HG02763 (cell line): ENCODE measurements at regions not wholly inside any gene's neighbourhood (a gene's known extent, or its start where the extent isn't known, plus 50 kb on each side); places are given as distances from the start of the nearest gene placed in this dataset.
"Not testable (repeated sequence)": the region's sequence is repeated elsewhere in the genome, so short reads cannot be mapped to it uniquely, and the experiment has no call there.

Experiments
- ATAC-seq: cut with Tn5 transposase; IDR thresholded peaks from one replicate; pipeline ENCODE4 v1.9.1; 2021; ENCODE audit warnings: mild to moderate bottlenecking, moderate library complexity; ENCODE audit not compliant: unreplicated experiment

DNA sequence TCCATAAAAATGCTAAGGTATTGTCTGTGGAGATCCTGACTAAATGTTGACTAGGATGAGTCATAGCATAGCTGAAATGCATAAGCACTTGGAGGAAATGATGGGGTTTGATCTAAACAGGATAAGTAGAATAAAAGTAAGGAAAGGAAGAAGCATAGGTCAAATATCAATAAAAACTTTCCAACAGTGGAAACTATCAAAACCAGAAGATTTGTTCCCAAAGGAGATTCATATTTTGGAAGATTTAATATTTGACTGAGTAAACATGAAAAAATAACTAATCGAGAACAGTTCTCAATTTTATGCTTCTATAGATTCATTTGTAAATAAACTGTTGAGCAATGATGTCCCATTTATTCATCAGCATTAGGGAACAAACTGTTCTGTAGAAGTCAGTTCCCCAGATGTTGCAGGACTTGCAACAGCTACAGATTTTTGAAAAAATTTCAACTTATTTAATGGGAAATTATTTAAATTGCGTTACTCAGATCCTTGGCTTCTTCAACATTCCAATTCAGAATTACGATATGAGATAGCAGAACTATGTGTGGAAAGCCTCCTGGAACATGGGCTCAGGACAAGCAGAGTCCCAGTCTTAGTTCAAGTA is 133.7 kb upstream of the TBX18 start:
- no peak for ATAC-seq

DNA sequence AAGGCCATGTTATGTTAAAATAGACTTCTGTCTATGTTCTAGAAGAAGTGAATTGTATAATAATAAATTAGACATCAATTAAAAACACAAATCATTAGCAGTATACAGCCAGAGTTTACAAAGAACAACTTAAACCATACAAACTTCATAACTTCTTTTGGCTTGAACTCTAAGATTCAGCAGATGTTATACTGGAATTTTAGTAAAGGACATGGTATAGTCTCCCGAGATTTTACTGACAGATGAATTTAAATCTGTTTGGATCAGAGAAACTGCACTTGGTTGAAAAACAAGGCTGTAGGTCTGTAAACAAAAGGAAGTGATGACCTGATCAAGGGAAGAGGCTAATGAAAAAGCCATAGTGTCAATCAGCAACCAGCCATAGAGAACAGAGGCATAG is 132.6 kb upstream of the TBX18 start:
- ATAC-seq = no peak

- no peak for ATAC-seq
These were observed 128.3 kb upstream of the TBX18 start for GRCh38 chr6:84892671-84893070.

DNA sequence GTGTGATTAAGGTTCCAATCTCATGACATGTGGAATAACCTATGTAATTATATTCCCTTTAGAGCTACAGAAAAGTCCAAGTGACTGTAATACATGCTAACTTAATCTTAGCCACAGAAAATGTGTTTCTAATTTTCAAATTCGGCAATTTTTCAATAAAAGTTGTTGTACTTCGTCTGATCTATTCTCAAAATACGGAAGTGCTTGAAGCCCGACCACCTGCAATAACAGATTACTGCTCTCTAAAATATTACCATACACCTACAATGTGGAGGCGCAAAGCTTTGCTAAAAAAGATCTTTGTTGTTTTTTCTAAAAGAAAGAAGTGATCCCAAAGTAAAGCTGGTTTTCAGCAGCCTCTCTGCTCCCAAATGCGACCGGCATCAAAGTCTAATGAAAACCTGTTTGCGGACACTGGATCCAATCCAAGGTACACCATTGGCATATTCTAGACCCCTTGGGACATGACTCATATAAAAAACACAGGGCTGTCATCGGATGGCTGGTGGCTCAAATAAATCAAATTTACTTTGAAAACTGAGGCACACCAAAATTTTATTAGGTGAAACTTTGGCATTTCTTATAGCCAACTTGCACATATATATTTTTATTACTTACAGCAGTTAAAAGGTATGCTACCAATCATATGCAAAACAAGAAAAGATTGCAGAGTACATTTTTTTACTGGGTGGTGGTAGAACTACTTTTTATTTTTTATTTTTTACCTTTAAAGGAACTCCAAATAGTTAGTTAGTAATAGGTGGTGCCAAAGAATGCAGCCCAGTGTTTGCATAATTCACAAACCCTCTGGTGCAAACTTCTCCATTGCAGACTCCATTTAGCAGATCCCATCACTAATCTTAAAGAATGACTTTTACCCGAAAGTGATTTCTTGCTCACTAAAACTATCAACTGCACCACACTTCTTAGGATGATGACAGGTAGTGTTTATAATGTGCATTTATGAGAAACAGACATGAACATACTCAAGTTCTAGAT is 118.7 kb upstream of the TBX18 start:
- no peak for ATAC-seq

DNA sequence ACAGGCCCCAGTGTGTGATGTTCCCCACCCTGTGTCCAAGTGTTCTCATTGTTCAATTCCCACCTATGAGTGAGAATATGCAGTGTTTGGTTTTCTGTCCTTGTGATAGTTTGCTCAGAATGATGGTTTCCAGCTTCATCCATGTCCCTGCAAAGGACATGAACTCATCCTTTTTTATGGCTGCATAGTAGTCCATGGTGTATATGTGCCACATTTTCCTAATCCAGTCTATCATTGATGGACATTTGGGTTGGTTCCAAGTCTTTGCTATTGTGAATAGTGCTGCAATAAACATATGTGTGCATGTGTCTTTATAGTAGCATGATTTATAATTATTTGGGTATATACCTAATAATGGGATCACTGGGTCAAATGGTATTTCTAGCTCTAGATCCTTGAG is 115.0 kb upstream of the TBX18 start:
- ATAC-seq = not testable (repeated sequence)

DNA sequence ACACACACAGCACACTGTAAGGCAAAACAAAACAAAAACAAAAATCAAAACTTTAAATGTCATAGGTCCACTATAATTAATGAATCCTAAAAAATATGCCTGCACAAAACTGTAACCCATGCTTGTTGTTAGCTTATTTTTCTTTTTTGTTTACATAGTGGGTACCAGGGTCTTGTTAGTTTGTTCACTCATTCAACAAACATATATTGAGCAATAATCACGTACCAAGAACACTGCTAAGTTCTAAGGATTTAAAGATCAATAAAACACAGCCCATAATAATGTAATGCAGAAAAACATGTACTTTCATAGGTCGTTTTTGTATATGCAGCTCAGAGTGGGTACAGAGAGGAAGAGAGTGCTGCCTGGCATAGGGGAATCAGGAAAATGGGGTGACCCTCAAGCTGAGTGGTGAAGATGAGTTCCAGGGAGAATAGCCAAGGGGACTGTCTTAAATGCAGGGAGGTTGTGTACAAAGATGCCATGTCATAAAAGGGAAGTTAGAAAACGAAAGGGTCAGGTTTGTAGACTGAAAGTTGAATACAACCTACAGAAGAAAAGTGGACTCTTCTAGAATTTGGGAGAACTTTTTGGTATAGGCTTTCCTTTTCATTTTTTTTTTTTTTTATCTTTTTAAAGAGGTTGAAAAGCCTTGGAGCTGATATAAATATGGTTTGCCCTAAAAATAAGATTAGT is 113.3 kb upstream of the TBX18 start:
- ATAC-seq = no peak

DNA sequence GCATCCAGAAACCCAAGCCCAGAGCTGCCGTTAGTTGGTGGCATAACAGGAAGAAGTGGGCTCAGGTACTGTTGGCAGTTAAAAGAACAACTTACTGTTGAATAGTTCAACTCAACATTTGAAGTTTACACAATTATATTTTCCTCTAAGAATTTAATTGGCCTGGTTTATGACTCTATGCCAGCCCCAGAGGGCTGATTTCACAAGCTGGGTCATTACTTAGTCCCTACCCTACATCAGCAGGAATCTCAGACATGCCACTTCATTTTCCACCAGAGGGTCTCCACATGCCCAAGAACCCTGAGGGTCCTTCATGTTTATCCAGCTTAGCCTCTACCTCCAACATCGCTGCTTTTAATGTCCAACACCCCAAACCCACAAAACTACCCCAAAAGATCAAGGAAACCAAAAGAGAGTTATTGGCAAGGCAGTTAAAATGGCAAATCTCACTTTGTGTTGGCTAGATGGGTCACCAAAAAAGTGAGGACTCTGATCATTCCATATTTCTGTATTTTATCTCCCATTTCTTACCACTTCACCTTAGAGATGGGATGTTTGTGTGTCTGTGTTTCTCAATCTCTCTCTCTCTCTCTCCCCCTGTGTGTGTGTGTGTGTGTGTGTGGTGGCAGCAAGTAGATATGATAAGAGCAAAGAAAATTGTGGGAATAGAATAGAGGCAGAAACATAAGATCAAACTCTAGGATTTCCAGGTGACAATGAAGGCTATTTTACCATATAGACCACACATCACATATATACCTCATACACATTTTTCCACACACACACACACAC is 112.5 kb upstream of the TBX18 start:
- ATAC-seq = no peak

GRCh38 chr6:84872996-84873723 is 108.8 kb upstream of the TBX18 start:
- no peak for ATAC-seq

DNA sequence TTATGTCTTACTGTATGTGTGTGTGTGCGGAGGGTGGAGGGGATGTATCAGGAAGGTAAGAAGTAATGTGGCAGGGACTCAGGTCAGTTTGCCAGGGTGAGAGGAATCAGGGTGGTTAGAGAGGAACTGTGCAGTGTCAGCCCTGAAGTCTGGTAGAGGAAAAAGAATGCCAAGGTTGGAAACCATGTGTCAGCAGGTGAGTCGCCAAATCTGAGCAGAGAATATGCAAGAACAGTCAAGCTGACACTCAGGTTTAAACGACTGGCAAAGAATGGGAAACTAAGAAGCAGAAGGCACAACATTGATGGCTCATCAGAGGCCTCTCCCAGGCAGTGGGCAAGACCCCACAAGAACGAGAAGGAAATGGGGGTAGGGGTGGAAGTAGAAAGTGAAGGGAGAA is 107.5 kb upstream of the TBX18 start:
- ATAC-seq = no peak

GRCh38 chr6:84870672-84871071 is 106.3 kb upstream of the TBX18 start:
- no peak for ATAC-seq

DNA sequence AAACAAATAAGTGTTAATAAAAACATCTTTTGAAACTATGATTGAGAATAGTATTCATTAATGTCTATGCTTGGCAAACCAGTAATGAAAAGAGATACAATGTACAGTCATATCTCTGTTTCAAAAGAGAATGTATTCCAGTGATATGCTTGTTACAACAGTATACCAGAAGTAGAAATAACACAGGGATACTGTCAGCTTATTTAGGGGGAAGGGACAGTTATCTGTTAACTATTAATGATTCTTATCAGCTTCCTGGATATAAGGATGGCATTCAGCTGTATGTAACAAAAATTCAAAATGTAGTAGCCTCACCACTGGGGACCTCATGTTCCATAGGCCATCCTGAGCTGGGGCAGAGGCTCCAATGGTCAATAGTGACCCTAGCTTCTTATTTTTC is 103.8 kb upstream of the TBX18 start:
- no peak for ATAC-seq

- no peak for ATAC-seq
These were observed 103.1 kb upstream of the TBX18 start for GRCh38 chr6:84867521-84867920.

- ATAC-seq = no peak
These were observed 102.3 kb upstream of the TBX18 start for GRCh38 chr6:84866715-84867114.

GRCh38 chr6:84865372-84865771 is 101.0 kb upstream of the TBX18 start:
- not testable (repeated sequence) for ATAC-seq

- ATAC-seq = no peak
These were observed 98.4 kb upstream of the TBX18 start for GRCh38 chr6:84862843-84863242.

DNA sequence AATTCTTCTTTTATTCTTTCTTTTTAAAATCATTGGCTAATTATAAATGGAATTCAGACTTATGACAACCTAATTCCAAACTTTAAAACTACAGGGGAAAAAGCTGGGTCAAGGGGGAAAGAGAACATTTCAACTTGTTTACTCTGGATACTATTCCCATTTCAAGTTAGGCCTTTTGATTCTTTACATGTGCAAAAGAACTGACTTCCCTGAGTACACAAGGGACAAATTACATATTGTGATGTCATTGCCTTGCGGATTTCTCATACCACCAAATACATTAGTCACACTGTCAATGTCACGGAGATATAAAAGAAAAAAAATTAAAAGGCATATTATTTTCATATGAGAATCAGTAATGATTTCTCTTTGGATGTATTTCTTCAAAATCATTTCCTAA is 96.5 kb upstream of the TBX18 start:
- no peak for ATAC-seq

GRCh38 chr6:84860509-84860908 is 96.1 kb upstream of the TBX18 start:
- ATAC-seq = no peak

- ATAC-seq = no peak
These were observed 90.5 kb upstream of the TBX18 start for GRCh38 chr6:84854811-84855400.

DNA sequence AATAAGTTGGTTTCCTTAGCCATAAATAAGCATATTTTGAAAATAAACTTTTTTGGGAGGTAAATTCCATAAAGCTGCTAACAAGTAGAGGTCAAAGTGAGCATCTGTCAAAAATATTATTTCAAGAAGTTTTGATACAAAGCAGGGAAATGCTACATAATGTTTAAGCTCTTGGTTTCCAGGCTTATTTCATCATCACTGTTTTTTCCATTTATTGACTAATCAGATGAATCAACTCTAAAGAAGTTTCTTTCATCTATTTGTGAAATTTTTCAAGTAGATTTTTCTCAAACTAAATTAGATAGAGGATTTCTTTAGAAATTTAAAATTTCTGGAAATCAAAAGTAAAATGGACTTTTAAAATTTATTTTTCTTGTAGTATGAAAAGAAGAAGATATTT is 89.5 kb upstream of the TBX18 start:
- ATAC-seq = no peak

DNA sequence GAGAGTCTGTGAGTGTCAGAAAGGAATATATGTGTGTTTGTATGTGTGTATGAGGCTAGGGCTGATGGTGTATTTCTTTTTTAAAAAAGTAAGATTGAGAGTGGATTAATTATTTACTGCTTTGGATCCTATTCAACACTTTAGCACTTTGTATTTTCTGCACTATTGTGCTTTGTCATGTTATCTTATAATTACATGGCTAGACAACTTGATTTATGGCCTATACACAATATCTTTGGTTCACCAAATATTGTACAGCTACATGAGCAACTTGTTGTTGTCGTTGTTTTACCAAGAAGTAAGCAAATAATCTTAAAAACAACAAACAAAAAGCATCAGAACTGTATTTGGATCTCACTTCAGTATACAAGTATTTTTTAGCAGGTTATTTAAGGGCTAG is 84.6 kb upstream of the TBX18 start:
- no peak for ATAC-seq
